ENCODE measurements at regions not wholly inside any gene's neighbourhood (a gene's known extent, or its start where the extent isn't known, plus 50 kb on each side); places are given as distances from the start of the nearest gene placed in this dataset.

DNA sequence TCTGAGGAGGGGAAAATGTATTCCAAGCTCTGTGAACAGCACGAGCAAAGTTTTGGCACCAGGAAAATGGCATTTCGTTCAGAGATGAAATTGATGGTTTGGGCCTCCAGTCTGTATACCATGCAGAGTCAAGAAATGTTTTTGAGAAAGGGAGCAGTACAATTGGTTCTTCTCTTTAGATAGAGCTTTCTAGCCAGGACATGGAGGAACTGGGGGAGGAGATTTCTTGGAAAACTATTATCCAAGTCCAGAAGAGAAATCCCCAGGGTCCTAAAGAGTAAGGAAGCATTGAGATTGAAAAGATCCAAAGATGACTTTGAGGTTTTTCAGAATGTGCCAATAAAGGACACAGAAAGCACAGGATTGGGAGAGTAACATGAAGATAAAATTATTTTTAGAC, 432.4 kb downstream of the TNS1 start:
- no peak for DNase-seq

DNA sequence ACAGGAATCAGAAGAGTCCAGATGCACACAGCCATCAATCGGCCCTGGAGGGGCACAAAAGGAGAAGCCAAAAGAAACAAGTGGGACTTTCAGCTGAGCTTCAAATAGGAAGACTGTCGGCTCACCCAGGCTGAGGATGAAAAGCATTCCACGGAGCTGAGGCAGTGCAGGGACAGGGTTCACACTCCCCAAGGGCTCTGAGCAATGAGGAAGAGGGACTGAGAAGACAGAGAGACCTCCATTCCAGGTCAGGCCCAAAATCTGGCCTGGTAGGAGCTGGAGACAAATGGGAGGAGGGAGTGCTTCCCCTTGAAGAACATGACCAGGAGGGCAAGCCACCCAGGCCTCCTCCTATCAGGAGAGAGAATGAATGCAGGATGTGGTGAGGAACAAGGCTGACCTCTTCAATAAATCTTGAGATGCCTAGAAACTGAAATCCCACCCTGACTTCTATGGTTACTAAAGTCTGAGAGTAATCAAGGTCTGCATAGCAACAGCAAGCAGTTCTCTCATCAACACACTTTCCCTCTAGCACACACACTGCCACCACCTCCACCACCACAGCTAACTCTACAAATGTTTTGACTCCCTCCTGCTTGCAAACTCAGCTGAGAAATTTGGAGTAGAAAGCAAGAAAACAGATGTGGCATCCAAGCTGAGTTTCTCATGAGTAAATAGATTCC, 434.4 kb downstream of the TNS1 start:
- no peak for DNase-seq

DNA sequence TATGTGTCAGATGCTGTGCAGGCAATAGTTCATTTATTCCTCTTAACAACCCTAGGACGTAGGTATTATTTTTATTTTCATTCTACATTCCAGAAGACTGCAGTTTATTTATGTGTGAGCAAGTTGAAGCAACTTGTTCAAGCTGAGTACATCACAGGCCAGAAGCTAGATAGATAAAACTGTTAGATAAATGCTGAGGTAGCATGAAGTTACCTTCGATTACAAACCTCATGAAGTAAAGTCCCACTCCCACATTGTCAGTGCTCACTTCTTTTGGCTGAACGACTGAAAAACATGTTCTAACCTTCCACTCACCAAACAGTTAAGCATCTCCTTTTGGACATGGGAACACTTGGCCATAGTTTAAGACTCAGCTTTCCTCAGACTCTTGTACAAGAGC, 439.2 kb downstream of the TNS1 start:
- DNase-seq, result no peak

DNA sequence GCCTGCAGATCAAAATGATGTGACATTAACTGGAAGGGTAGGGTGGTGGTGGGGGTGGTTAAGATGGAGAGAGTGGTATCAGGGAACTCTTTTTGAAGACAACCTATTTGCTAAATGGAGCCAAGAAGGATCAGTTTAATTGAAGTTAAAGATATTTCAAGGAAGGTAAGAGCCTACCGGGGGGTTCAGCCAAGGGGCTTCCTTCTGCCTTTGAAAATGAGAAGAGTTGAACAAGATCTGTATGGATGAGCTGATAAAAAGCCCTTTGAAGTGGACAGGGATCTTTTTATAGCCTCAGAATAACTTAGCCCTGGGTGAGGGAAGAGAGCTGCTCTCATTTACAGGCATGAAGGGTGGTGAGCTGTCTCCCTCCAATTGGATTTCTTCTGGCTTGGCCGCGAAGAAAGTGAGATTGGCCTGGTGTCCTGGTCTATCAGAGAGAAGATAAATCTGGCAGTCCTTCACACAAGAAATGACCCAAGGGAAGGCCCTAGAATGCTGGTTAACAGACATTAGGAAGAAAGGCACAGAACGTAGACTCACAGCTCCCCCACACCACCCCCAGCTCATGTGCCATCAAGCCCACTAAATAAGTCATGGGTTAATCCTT, 439.8 kb downstream of the TNS1 start:
- no peak for DNase-seq

DNA sequence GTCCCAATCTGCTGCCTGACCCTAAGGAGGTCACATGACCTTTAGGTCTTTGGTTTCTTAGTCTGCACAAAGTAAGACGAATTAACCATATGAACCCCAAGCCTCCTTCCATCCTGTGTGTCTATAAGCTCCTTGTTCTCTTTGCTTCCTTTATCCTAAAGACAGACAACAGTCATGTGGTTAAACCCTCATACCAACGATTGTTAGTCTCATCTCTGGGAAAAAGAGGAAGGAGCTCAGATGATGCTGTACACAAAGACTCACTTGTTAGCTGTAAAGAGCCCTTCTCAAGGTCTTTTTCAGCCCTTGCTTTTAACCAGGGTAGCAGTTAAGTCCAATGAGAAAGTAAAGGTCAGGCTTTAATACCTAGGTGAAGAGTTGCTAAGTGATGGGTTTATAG, 443.7 kb downstream of the TNS1 start:
- DNase-seq, result no peak

DNA sequence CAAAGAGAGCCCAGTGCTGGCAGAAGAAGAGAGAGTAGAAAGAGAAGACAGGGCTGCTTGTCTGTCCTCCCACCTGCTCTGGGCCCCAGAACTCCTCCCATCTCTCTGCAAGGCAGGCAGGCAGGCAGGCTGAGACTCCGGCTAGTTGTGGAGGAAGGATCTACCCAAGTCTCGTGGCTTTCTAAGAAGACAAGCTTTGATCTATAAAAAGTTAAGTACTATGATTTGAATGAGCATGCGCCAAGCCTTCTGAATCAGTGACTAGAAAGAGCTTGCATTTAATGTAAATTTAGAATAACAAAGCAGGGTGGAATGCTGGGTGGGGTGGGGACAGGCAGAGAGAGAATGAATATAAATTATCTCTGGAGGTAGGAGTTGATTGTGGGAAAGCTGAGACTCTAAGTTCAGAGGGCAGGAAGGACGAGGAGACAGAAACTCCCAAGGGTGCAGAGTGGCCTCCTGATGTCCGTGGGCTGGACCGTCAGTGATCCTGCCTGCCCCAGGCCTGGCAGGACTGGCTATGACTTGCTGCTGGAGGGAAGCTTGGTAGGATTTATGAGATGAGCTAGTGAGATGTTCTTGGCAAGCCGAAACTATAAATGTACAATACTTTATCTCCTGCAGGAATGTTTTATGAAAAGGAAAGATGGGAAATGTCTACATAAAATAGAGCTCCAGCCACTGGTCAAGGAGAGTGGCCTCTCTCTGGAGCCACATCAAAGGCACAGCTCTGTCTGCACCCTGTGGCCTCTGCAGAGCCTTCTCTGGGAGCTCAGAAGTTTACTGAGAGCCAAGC, 447.5 kb downstream of the TNS1 start:
- DNase-seq, result no peak

DNA sequence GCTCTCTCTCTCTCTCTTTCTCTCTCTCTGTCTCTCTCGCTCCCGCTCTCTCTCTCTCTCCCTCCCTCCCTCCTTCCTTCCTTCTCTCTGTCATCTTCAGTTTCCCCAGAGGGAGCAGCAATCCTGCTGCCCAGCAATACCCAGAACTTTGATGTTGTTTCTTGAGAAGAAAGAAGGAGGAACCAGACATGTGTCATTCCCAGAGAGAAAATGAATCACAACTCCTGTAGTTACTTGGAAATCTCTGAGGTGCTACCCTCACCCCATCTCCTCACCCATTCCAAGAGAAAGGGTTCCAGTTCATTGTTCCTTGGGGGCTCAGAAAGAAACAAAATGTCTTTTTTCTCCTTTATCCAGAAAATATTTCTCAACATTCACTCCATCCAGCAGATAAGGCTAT, 449.1 kb downstream of the TNS1 start:
- DNase-seq, result no peak

DNA sequence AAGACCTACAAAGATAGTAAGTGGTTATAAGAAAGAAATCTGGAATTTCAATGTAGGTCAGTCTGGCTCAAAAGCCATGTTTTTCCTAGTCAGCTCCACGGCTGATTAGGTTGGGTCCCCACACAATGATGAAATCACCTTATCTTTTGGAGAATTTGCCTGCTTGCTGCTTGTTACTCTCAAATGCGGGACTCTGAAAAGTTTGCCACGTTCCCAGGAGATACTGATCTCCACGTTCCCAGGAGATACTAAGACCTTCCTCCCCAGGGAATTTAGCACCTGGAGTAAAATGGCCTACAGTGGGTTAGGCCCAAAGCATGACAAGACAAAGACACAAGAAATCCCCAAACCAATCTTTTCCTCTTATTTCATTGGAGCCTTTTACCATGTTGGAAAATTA, 449.6 kb downstream of the TNS1 start:
- DNase-seq, result no peak

DNA sequence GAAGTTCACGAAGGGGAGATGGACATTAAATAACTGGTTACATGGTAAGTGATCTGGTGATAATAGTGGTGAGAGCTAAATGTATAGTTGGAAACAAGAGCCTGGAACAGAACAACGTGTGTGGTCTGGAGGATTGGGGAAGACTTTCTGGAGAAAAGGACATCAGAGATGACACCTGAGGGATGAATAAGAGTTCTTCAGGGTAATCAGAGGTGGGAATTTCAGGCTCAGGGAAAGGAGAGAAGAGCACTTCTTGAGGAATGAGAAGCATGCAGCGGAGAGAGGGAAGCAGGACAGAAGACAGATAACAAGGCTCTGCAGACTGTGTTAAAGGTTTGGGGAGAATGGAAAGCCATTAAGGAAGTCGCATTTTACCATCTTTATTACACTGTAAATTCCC, 450.7 kb downstream of the TNS1 start:
- DNase-seq, result no peak

DNA sequence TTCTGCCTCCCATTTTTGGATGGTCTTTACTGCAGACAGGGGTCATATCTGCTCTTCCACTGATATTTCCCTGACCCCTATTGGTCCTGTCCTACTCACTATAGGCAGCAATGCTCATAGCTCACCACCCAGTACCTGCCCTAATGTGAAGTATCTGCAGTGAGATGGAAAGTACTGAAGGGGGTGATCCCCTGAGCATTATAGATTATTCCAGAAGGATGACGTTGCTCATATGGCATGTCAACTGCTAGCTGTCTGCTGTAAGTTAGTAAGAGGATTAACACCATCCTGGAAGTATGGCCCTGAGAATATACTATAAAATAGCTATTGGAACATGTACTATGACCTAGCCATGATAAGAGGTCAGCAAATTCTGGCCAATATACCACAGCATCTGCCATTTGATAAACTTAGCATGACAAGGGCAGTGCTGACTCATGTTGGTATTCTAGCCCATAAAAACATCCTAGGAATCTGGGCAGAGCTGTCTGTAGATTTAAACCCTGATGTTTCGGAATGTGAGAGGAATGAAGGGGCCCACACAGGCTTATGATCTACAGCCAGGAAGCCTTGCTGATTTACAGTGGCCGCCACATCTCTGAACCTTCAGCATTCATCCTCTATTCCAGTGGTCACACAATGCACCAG, 451.4 kb downstream of the TNS1 start:
- DNase-seq, result no peak

DNA sequence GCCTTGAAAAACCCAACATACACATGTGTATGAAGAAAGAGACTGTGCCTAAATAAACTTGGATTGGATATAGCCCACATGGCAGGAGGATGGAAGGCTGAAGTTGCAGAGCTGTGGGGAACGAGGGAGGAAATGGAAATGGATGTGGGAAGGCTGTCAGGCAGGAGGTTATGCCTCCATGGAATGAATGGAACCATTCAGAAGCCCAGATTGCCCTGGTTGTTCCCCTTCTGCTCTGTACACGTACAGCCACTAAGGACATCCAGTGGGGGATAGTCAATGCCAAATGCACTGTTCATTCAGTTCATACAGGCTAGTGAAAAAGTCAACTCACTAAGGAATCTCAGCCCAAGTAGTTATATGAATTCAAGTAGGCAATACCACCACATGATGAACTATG, 463.7 kb downstream of the TNS1 start:
- no peak for DNase-seq

DNA sequence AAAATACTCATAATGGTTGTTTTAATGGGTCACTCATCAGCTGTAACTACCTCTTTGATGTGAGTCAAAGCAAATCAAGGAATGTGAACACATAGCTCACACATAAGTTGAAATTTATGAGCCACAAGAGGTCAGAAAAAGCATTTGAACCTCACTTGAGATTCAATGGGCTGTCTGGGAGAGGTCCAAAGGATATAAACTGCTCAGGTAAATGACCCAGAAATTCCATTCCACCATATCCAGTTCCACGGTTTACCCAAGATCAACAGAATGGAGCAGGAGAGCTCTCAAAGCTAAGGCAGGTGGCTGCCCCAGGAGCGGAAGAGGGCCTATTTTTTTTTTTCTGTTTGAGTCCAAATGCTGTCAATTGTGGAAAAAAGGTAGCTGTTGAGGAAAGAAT, 464.1 kb downstream of the TNS1 start:
- DNase-seq, result no peak

DNA sequence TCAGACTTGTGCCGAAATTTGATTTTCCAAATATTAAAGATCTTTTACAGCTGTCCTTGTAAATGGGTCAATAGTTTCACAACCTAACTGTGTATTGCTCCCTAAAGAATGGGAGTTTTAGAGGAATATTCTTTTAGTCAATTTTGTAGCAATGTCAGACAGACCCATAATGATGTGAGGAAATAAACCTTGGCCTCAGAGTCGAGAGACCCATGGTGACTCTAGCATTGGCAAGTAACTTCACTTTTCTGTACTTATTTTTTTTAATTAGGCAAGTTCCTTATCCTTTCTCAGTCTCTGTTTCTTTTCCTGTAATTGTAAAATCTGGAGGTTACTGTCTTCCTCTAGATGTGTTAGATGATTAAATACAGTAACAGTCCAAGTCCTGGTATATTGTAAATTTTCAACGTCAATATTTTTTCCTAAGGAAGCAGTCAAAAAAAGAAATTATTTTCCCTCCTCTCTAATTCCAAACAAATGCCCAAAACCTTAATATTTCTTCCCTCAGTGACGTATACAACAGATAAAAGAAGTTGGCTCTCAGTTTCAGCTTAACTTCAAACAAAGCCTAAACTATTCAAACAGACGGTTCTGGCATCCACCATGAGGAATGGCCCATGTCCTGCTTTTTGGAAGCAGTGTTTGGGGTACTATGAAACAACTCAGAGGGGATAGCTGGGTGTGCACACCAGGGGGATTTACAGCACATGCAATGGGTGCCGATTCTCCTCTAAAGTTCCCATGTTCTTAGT, 466.7 kb downstream of the TNS1 start:
- DNase-seq, result no peak

DNA sequence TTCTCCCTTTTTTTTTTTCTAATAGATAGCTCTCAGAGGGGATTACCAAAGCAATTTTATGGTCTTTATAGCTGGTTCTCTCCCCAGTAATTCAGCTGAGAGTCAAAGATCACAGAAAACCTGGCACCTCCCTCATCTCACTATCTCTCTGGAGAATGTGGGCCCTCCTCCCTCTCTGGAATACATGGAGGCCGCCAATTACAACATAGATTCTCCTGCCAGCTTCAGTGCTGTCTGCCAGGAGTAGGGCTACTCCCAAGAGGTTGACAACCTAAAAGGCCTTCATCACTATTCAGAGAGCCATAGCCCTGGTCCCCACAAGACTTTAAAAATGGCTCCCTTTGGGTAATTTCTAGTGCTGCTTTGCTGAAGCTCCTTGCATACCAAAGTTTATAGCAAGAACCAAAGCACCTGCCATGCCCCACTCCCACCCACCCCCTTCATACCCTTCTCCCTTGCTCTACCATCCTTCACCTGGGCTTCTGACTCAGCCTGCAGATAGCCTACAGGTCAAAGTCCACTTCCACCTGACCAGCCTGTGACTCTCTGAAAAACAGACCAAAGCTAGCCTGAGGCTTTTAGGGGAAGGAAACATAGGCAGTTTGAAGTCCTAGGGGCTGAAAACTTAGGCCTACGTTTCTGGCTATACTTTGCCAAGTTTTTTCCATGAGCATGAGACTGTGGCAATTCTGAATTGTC, 472.3 kb downstream of the TNS1 start:
- no peak for DNase-seq

DNA sequence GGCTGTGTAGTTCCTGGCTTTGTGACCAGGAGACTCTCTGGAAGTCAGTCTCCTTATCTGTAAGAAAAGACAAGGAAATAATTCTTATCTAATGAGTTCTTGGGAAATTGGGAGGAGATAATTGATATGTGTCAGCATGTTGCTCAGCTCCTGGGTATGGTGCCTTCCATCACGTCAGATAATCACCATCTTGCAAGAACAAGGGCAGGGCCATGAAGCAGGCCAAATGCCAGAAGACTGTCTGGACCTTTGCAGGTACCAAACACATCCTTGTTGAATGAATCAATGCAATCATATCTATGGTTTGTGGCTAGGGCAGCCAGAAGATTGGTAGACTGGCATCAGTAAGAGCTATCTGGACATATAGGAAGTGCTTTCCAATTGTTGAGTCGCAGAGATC, 473.5 kb downstream of the TNS1 start:
- DNase-seq, result no peak

DNA sequence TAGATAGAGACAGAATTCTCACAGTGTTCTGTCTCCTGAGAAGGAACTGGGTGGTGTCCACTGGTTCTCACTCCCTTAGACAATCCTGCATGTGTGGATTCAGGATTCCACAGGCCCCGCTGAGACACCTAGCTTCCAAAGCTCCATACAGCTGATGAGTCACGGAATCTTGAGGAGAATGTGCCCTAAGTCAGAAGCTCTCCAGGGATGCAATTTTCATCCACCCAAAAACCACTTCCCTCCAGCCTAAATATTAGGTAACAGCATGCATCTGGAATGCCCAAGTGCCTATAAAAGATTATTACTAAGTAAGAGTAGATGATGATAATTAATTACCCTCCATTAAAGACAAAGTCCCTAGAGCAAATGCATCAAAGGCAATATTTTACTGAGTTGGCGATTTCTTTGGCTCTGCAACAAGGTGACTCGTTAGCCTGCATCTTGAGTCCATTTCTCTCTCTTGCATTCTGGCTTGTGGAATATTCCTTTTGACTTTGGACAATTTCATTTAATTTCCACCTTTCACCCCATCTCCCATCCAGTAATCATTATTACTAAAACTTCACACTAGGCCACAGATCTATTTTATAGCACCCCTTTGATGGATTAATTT, 475.1 kb downstream of the TNS1 start:
- DNase-seq, result no peak

DNA sequence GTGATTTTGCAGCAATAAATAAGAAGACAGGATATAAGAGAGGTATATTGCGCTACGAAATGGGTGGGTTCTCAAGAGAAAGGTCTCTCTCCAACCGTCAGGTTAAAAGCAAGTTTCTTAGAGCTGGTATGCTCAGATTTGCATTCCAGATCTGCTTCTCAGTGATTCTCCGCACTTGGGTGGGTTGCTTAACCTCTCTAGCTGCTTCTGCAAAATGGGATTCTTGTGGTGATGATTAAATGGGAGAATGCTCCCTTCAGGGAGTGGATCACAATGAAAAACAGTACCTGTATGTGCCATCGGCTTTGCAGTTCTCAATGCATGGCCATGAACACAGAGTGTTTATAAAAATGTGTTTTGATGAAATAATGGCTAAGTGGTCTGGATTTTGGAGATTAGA, 477.7 kb downstream of the TNS1 start:
- DNase-seq, result no peak

DNA sequence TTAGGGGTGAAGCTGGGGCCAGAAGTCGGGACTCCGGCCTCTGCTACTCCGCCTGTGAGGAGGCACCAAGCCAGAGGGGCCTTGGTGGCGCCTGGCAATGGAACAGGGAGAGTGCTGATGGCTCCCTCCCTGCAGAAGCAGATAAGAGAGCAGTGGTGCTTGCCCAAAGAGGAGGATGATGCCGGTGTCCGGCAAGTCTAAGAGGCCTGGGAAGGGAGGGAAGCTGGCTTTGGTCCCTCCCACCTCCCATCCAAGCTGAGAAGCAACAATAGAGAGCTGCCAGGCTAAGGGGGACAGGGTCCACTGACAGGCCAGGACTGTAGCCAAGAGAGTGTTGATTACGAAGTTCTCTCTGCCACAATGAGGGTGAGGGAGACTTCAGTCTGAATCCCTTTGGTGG, 479.5 kb downstream of the TNS1 start:
- no peak for DNase-seq

DNA sequence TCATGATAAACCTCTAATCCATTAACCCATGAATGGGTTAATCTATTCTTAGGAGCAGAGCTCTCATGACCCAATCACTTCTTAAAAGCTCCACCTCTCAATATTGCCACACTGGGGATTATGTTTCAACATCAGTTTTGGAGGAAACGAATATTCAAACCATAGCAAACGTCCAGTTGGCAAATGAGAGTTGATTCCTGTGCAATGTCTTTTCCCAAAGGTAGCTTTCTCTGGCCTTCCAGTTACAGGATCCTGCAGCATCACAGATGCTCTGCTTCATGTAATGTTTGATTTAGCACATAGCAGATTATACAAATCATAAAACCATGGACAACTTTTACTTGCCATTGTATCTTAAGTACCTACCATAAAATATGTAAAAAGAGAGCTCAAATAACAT, 481.0 kb downstream of the TNS1 start:
- DNase-seq, result no peak

DNA sequence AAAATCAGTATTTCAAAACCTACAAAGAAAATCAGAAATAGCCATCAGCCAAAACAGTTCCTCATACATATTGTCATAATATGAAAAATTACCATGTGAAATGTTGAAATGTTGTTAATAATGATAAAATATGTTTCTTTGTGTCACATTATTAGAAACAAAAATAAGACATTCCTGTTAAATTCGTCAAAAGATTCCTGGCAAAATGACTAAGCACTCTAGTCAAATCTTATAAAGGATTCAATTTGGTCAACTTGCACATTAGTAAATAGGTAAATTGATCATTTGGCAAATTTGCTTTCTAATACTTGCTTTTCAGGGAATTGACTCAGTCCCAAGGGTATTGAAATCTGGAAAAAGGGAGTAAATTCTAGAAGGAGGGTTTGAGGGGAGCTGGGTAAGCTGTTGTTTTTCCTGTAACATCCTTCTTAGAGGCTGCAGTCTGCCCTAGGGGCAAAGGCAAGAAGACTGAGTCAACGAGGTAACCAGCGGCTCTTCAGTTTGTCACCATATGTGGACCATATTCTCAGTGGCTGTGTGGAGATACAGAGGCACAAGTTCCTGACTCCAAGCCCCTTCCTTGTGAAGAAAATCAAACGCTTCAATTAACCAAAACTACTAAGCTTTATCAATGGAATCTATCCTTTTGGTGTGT, 482.3 kb downstream of the TNS1 start:
- DNase-seq, result no peak

DNA sequence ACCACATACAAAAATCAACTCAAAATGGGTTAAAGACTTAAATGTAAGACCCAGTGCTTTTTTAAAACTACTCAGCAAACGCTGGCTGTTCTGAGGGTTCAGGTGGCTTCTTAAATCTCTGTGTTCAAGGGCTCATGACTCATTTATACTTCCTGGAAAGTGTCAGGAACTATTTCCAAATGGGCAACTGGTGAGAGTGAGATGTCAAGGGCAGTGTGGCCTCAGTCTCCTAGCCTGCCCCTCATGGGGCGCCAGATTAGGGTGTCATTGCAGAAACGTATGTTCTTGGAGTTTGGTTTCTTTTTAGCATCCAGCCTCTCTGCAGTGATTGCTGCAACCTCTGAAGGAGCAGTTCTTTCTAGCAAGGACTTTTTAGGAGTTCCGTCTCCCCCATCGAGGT, 485.4 kb downstream of the TNS1 start:
- no peak for DNase-seq

All from DMS 273 treated with DMSO at 0.1 percent for 48 hours (cell line).